ENCODE measurements at regions not wholly inside any gene's neighbourhood (a gene's known extent, or its start where the extent isn't known, plus 50 kb on each side); places are given as distances from the start of the nearest gene placed in this dataset.

DNA sequence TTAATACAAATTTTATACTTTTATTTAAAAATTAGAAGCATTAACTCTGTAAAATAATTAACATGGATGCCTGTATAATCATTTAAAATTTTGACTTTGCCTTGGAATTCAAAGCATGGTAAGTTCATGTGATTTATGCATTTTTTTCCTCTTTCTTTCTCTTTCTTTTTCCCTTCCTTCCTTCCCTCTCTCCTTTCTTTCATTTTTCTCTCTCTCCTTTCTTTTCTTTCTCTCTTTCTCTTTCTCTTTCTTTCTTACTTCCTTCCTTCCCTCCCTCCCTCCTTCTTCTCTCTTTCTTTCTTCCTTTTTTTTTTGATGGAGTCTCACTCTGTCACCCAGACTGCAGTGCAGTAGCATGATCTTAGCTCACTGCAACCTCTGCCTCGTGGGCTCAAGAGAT is 53.8 kb upstream of the P3H2 start:
- TF ChIP-seq POLR2AphosphoS5 (IDR thresholded peaks at IDR 0.05; ENCODE audit: borderline replicate concordance, low read depth, low read length) (no peak), EZH2 (IDR thresholded peaks at IDR 0.05) (no peak)

Measured in SK-N-MC (cell line).